HG03175 (cell line): ENCODE measurements at regions not wholly inside any gene's neighbourhood (a gene's known extent, or its start where the extent isn't known, plus 50 kb on each side); places are given as distances from the start of the nearest gene placed in this dataset.

ENCODE experiments used
- ATAC-seq: cut with Tn5 transposase; IDR thresholded peaks from one replicate; pipeline ENCODE4 v1.9.1; 2021; ENCODE audit warnings: mild to moderate bottlenecking, moderate library complexity; ENCODE audit not compliant: unreplicated experiment

DNA sequence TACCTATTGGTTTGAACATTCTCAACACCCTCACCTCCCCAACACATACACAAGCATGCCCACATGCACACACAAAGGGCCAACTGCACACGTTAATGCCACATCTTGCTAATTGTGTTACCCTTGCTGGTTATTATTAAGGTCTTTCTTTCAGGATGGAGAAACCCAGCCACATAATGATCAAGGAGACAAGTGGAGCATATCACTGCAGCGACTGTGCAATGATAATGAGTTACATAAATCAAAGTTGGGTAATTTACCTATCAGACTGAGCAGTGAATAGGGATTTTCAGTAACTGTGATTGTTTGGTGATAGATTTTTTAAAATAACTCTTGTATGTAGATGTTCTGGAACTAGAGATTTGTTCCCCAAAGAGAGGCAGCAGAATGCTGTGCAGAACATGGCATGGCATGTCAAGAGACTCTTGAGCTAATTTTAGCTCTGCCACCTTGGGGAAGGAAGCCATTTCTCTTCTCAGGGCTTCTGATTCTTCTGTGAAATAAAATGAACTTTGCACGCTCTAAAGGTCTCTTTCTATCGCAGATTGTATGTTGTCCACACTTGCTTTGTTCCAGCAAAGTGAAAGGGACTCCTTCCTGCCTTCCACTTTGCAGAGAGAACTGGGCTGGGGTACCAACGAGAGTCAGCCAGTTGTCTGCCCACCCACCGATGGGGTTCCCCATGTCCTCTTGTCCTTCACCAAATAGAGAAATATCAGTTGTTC is 126.0 kb upstream of the CAMK1G start:
- no peak for ATAC-seq

DNA sequence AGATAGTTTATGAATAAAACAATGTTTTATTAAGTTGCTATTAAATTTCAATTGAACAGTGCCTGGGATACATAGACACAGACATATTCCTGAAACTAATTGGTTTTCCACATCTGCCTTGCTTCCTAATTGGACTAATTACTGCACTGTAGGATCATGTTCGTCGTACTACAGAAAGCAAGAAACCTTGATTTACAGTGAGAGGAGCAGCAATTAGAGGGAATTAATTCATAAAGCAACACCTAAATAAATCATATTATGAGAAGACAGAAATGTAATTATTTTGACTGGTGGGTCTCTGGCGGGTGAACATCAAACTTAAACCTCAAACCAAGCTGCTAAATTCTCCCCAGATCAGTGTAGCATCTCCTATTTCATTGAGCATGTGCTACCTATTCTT is 124.6 kb upstream of the CAMK1G start:
- no peak for ATAC-seq

DNA sequence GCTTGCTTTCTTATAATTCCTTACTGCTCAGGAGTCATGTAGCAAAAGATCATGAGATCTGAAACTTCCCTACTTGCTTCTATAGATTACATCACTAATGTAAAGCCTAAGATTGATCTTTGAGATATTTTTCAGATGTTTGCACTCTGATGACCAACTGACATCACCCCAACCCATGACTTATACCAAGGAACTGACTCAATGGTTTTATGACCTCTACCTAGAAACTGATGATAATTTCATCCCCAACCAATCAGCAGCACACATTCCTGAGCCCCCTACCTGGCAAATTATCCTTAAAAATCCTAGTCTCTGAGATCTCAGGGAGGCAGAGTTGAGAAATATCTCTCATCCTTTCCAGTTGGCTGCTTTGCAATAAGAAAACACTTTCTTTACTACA is 122.3 kb upstream of the CAMK1G start:
- no peak for ATAC-seq

DNA sequence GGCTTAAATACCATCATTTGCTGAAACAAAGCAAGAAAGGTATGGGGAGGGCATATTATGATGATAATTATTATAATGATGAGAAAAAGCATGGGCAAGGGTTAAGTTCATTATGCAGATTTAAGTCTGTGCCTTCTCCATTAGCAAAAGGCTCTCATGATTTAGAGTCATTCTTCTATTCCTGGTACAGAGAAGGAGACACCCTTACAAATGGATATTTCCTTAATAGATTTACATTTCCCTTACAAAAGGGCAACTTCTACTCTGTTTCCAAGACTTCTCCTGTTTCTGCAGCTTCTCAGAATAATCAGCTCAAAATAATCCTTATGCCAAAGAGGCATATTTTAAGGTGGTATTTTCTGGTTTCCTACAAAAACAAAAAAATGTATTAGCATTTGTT is 121.1 kb upstream of the CAMK1G start:
- no peak for ATAC-seq

DNA sequence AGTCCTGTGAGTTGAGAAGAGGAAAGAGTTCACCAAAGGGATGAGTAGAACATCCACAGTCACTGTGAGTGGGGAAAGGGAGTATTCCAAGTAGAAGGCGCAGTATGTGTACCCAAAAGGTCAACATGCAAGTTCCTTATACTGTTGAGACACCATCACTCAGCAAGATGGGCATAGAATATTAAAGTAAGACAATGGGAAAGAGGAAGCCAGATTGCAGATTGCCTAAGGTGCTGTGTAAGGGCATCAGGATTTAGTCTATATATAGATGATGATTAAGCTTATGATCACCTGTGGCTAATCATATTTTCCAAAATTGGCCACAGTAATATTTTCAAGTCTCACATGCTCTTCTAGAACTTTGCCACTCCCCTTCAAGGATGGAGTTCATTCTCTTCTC is 120.1 kb upstream of the CAMK1G start:
- ATAC-seq, result no peak

DNA sequence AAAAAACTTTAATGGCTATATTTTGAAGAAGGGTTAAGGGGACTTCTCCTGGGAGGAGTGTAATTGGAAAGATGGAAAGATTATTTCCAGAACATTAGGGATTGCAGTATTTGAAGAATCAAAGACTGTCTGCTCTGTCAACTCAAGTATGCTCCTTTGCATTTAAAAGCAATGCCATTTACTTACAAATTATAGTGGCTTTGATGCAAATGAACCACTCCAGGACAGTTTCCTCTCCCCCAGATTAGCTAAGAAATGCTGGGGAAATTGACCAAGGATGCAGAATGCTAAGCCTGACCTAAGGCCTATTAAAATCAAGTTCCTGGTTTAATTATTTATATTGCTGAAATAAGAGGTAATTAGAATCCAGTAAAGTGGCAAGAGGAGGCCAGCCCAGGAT is 110.5 kb upstream of the CAMK1G start:
- no peak for ATAC-seq

DNA sequence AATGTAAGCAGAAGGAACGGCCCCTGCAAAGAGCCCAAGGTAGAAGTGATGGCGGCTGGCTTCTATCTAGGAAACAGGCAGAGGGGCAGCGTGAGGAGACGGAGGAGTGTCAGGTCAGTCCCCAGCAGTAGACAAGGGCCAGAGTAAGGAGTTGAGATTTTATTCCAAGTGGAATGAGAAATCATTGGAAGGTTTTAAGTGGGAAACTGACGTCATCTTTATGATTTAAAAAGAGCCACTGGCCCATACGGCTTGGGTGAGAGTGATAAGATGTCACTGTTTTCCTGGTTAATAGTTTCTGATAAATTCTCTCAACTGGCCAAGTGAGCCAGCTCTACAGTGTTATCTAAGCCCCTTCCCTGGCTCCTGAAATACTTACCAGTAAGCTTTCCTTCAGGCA is 103.2 kb upstream of the CAMK1G start:
- ATAC-seq, result no peak

DNA sequence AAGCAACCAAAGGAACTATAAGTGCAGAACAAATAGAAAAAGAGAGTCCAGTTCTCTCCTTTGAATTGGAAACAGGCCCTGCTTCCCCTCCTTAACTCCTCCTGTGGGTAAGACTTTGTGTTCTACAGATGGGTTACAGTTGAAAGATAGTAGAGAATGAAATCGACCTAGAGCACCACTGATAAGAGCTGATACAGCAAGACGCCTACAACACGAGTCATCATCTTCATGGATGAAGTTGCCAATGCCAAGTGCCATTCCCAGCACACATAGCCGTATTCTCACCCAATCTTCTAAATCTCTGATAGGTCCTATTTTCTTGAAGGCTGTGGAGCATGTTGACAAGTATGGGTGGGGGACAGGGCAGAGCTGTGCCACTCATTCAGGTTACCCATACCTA is 99.8 kb upstream of the CAMK1G start:
- ATAC-seq, result no peak

DNA sequence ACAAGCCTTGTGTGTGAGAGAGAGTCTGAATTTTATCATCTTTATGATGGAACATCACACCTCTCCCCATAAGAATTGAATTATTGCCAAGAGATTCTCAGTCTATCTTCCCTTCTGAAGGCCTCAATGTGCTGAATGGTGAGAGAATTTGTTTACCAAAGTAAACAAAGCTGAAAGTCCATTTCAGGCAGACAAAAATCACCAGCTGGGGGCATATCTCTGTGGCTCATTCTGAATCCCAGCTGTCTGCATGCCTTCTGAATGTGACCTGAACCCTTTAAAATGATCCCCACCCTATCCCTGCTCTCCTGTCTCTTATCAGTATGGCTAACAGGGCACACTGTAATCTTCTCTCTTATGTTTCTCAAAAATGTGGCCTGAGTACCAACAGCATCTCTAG is 99.1 kb upstream of the CAMK1G start:
- ATAC-seq, result no peak

DNA sequence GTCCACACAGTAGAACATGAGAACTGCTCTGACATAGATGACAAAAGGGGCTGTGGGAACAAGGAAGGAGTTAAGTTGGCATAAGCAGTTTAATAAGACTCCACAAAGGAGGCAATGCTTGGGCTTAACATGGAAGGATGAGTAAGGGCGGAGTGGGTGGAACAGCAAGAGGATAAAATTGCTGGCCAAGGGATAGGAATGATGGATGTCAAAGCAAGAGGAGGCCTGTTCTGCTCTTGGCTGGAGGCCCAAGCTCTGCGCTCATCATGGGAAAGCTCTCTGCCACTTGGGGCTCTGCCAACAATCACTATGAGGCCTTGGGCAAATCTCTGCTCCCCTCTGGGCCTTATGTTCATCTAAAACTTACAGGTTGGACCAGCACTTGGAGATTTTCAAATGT is 98.3 kb upstream of the CAMK1G start:
- no peak for ATAC-seq

DNA sequence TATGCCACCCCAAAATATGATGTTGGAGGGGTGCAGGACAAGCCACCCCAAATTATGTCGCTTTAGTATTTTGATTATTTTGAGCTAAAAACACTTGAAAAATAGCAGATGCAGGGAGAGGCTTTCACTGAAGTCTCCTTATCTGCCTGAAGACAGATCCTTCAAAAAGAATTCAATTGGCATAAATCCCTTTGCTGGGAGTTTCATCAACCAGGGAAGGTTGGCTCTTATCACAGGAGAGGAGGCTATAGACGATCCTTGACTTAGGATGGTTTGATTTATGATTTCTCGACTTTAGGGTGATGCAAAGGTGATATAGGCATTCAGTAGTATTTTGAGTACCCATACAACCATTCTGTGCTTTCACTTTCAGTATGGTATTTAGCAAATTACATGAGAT is 97.8 kb upstream of the CAMK1G start:
- ATAC-seq, result no peak

DNA sequence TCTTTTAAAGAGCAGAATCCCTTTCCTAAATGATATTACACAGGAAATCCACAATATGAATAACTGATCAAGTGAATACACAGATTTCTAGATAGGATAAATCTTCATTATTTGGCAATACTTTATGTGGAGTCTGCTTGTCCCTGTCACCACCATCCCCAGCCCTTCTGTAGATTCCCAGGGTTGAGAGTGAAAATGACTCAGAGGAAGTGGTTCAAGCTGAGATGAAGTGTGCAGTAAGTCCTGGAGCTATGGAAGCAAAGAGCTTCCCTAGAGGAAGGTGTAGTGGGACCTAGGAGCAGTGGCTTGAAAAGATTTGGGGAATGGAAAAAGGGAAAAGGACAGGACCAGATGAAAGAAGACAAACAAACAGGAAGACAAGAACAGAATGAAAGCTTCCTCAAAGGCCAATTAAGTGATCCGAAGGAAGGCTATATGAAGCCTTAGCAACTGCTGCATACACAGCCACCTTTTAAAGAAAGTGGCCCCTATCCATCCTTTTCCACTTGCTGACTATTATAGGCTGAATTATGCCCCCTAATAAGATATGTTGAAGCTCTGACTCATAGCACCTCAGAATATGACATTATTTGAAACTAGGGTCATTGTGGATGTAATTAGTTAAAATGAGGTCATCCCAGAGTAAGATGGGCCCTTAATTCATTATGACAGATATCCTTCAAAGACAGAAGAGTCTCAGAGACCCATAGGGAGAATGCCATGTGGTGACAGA is 96.5 kb upstream of the CAMK1G start:
- ATAC-seq, result no peak

DNA sequence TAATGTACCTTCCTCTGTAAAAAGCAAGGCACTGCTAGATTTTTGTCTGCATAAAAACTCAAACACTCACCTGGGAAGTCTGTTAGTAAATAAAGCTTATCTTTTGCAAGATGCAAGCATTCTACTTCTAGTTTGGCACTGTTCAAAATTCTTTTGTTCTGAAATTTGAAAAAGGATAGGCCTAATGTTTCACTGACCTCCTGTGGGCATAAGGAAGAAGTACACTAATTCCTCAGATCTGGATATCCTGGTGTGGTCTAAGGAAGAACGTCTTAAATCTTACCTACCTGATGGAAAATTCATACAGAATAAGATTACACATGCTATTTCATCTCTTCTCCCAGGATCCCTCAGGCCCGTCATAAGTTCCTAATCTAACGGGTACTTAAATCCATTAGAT is 93.5 kb upstream of the CAMK1G start:
- no peak for ATAC-seq

DNA sequence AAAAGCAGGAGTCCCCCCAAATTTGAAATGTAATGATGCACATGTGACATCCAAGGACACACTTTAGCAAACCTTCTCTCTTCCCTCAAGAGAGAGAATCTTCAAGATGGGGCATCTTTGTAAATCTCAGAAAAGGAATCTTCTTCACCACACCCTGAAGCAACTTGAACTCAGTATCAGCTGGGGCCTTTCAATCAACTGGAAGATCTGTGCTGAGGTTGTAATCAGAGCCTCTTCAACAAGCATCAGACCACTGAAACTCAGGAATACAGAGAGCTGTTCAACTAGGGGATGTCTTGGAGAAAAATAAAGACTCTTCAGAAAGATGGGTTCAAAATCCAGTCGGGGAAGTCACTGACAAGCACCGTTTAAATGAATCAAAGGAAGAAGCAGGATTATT is 92.5 kb upstream of the CAMK1G start:
- ATAC-seq, result no peak

DNA sequence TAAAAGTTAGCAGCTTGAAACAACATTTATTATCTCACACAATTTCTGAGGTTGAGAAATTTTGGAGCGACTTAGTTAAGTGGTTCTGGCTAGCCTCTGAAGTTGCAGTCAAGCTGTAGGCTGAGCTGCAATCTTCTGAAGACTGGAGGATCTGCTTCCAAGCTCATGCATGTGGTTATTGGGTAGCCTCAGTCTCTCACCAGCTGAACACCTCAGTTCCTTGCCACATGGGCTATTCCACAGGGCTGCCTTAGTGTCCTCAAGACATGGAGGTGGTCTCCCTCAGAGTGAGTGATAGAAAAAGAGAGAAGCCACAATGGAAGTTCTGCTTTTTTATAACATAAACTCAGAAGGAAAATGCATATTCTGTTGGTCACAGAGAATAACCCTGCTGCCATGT is 92.0 kb upstream of the CAMK1G start:
- no peak for ATAC-seq

DNA sequence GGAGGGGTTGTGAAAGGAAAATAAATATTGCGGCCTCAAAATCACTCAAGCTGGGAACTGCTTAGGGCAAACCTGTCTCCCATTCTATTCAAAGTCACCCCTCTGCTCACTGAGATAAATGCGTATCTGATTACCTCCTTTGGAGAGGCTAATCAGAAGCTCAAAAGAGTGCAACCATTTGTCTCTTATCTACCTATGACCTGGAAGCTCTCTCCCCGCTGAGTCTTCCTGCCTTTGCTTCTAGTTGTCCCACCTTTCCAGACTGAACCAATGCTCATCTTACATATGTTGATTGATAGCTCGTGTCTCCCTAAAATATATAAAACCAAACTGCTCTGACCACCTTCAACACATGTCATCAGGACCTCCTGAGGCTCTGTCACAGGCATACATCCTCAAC is 91.6 kb upstream of the CAMK1G start:
- no peak for ATAC-seq

DNA sequence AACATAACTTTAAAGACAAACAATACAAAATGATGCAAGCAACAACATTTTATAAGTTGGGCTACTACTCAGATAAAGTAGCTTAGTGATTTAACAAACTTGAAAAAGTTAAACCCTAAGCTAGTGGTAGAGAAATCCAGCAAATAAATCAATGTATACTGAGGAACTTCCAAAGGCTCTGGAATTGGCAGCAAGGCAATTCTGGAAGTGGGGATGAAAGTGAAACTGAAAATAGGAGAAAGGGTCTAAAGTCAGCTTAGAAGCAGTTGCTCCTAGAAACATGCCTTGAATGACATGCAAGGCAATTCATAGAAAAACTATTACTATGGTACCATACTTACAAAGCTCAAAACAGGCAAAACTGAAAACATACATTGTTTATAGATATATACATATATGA is 90.0 kb upstream of the CAMK1G start:
- no peak for ATAC-seq

DNA sequence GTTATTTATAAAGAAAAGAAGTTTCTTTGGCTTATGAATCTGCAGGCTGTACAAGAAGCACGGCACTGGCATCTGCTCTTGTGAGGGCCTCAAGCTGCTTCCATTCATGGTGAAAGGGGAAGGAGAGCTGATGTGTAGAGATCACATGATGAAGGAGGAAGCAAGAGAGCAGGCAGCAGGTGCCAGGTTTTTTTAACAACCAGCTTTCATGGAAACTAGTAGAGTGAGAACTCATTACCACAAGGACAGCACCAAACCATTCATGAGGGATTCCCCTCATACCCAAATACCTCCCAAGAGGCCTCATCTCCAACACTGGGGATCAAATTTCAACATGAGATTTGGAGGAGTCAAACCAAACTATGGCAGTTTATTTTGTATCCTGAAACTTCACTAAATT is 85.8 kb upstream of the CAMK1G start:
- no peak for ATAC-seq

DNA sequence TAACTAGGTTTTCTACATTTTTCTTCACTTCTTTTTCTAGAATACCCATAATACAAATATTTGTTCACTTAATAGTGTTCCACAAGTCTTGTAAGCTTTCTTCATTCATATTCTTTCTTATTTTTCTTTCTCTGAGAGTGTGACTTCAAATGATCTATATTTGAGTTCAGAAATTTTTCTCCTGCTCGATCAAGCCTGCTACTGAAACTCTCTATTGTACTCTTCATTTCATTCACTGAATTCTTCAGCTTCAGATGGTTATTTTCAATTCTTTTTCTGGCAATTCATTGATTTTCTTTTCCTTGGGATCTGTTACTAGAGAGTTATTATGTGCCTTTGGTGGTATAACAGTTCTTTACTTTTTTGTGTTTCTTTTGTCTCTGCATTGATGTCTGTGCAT is 82.5 kb upstream of the CAMK1G start:
- no peak for ATAC-seq

DNA sequence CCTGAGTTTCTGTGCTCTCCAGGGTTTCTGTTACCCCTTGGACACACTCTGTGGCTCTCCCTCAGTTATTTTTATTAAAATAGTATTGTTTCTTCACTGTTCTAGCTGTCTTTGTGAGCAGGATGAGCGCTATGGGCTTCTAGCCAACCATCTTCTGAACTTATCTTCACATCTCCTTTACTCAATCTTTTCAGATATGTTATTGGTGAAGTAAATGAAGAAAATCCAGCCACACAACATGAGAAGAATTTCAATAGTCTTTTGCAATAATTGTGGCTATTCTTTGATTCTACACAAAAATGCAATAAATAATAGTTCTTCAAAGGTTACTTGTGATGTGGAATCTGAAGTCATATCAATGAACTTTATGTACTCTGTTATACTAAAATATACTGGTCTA is 80.3 kb upstream of the CAMK1G start:
- ATAC-seq, result no peak

DNA sequence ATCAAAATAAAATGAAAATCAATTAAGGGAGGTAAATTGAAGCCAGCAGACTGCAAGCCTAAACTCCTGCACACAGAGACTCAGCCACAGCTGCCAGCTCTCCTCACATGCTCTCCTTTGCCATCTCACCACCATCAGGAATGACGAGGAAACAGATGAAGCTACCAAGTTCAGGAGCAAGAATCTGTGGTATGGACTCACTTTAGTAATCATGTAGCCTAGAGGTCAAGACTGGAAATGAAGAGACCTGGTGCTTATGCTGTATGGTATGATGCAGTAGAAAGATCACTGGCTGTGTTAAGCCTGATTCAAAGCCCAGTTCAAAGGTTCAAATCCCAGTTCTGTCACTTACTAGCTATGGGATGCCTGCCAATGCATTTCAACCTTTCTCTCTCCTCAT is 78.9 kb upstream of the CAMK1G start:
- ATAC-seq, result no peak

DNA sequence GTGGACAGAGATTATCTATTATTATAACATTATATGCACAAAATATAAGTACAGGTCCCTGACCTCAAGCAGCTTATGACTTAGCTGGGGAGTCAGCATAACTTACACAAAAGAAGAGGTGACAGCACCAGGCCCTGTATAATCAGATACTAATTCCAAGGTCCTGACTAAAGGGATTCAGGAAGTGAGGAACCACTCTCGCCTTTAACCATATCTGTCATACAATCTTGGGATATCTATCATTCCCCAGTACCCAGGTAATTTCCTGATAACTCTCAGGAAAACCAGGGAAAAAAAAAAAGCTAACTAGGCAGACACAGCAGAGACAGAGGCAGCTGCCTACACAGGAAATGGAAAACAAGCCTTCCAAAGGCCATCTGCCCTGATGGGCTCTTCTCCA is 78.5 kb upstream of the CAMK1G start:
- ATAC-seq, result no peak

DNA sequence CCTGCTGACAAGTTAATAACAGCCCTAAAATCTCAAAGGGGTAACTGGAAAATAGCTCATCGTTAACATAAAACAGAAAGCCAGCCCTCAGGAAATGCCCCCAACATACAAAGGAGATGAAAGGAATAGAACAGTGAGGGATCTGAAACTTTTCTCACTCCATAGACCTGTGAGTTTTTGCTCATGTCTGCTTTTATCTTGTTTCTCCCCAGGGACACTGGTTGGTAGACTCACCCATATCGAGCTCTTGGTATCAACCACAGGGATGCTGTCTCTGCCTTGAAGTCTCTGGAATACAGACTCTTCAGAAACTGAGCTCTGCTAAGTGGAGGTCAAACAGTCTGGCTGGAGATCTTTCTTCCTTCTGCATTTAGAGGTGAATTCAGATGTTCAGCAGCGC is 77.4 kb upstream of the CAMK1G start:
- ATAC-seq, result no peak
